Fibroblast of lung (primary cell): ENCODE measurements at regions not wholly inside any gene's neighbourhood (a gene's known extent, or its start where the extent isn't known, plus 50 kb on each side); places are given as distances from the start of the nearest gene placed in this dataset.

Experiments used
- DNase-seq, 2 donors: peaks; one replicate each; pipeline versions ENCODE4 v3.0.0 to v3.0.0-alpha.2; 2010; ENCODE audit warnings: low read depth in 2 of 2
- H2AFZ ChIP-seq: 2 replicates; pipeline ENCODE4 v1.5.1; 2012; ENCODE audit warnings: low read length, control low read depth, inconsistent platforms
- H3K27ac ChIP-seq: 2 replicates; pipeline ENCODE4 v1.5.1; 2011; ENCODE audit warnings: low read length, control low read depth; ENCODE audit not compliant: insufficient read depth
- H3K27me3 ChIP-seq: 2 replicates; pipeline ENCODE4 v1.5.1; 2011; ENCODE audit warnings: mild to moderate bottlenecking, low read length; ENCODE audit not compliant: control insufficient read depth, insufficient read depth
- H3K36me3 ChIP-seq: 2 replicates; pipeline ENCODE4 v1.5.1; 2011; ENCODE audit warnings: low read length; ENCODE audit not compliant: control insufficient read depth, insufficient read depth
- H3K4me1 ChIP-seq: 2 replicates; pipeline ENCODE4 v1.5.1; 2011; ENCODE audit warnings: low read length; ENCODE audit not compliant: control insufficient read depth, insufficient read depth; ENCODE audit errors: extremely low read depth
- H3K4me2 ChIP-seq: 2 replicates; pipeline ENCODE4 v1.5.1; 2011; ENCODE audit warnings: low read length, control low read depth; ENCODE audit not compliant: insufficient read depth; ENCODE audit errors: extremely low read depth
- H3K4me3 ChIP-seq, 4 experiments: fragments of 200-600 bp in 1 of 4; sonication (generic) in 1 of 4; replicated peaks in 1 of 4; 2 replicates each; pipeline ENCODE4 v1.5.1; 2011 to 2016; ENCODE audit warnings: low read length in 4 of 4, low read depth in 3 of 4, mild to moderate bottlenecking in 3 of 4, control low read depth in 2 of 4, inconsistent platforms in 1 of 4, mixed read lengths in 1 of 4; ENCODE audit not compliant: insufficient read depth in 1 of 4; ENCODE audit errors: control extremely low read depth in 1 of 4
- H3K79me2 ChIP-seq: 2 replicates; pipeline ENCODE4 v1.5.1; 2012; ENCODE audit warnings: mild to moderate bottlenecking, low read length, inconsistent platforms; ENCODE audit not compliant: control insufficient read depth, insufficient read depth
- H3K9ac ChIP-seq: 2 replicates; pipeline ENCODE4 v1.5.1; 2011; ENCODE audit warnings: mild to moderate bottlenecking, low read length, control low read depth; ENCODE audit not compliant: insufficient read depth
- H3K9me3 ChIP-seq: 2 replicates; pipeline ENCODE4 v1.5.1; 2012; ENCODE audit warnings: low read depth, low read length; ENCODE audit not compliant: control insufficient read depth, insufficient read depth
- H4K20me1 ChIP-seq: 2 replicates; pipeline ENCODE4 v1.5.1; 2011; ENCODE audit warnings: low read length; ENCODE audit not compliant: control insufficient read depth, insufficient read depth; ENCODE audit errors: extremely low read depth
- CTCF ChIP-seq, 2 donors: IDR thresholded peaks in 1 of 2; conservative IDR thresholded peaks in 1 of 2; 1 replicate in 1 of 2; 2 replicates in 1 of 2; pipeline ENCODE4 v1.5.1; 2011 to 2012; ENCODE audit warnings: low read length in 2 of 2, control low read depth in 1 of 2, inconsistent platforms in 1 of 2, low read depth in 1 of 2, mild to moderate bottlenecking in 1 of 2
- EZH2 ChIP-seq: IDR thresholded peaks from 2 replicates; pipeline ENCODE4 v1.5.1; 2012; ENCODE audit warnings: low read length, control low read depth, mild to moderate bottlenecking; ENCODE audit errors: missing control alignments

- Histone ChIP-seq H3K4me2 (peak overlapping the region; percentile 59), H3K27ac (no peak overlapping the region), H3K4me1 (peaks cover 8% of the 10 kb centered on the region), H3K9ac (no peak overlapping the region), H3K27me3 (no peaks in the 10 kb centered on the region), H3K9me3 (no peaks in the 10 kb centered on the region), H4K20me1 (no peaks in the 10 kb centered on the region), H3K4me3 (peak overlapping the region in 2 of 4 experiments; percentile 2 to 11), H3K79me2 (no peaks in the 10 kb centered on the region), H2AFZ (no peak overlapping the region), H3K36me3 (no peaks in the 10 kb centered on the region)
- peak; percentile 71 to 79 for DNase-seq
- TF ChIP-seq CTCF (conservative IDR thresholded peaks at IDR 0.05 in 1 of 2, IDR thresholded peaks at IDR 0.05 in 1 of 2; ENCODE audit: low read depth in 1 of 2, low read length in 2 of 2) (no peak), EZH2 (no peak)
Observed at GRCh38 chr4:19831644-19832285, 419.9 kb upstream of the SLIT2 start.

GRCh38 chr4:19829101-19829500, 422.6 kb upstream of the SLIT2 start:
- no peak overlapping the region for H3K4me2 ChIP-seq
- no peak overlapping the region for H2AFZ ChIP-seq
- H3K27ac ChIP-seq = no peak overlapping the region
- TF ChIP-seq CTCF (conservative IDR thresholded peaks at IDR 0.05 in 1 of 2, IDR thresholded peaks at IDR 0.05 in 1 of 2; ENCODE audit: low read depth in 1 of 2, low read length in 2 of 2) (no peak), EZH2 (no peak)
- H3K4me3 ChIP-seq = no peak overlapping the region
- H3K79me2 ChIP-seq = no peaks in the 10 kb centered on the region
- H3K36me3 ChIP-seq = no peaks in the 10 kb centered on the region
- peaks cover 8% of the 10 kb centered on the region for H3K4me1 ChIP-seq
- DNase-seq = peak in 1 of 2 donors; percentile 28
- H3K9me3 ChIP-seq = no peaks in the 10 kb centered on the region
- no peaks in the 10 kb centered on the region for H4K20me1 ChIP-seq
- H3K27me3 ChIP-seq = no peaks in the 10 kb centered on the region
- no peak overlapping the region for H3K9ac ChIP-seq

GRCh38 chr4:19823781-19824180, 427.9 kb upstream of the SLIT2 start:
- no peak overlapping the region for H3K27ac ChIP-seq
- no peak for DNase-seq
- no peaks in the 10 kb centered on the region for H3K79me2 ChIP-seq
- TF ChIP-seq CTCF (conservative IDR thresholded peaks at IDR 0.05 in 1 of 2, IDR thresholded peaks at IDR 0.05 in 1 of 2; ENCODE audit: low read depth in 1 of 2, low read length in 2 of 2) (no peak), EZH2 (no peak)
- H3K4me1 ChIP-seq = no peaks in the 10 kb centered on the region
- no peaks in the 10 kb centered on the region for H3K9me3 ChIP-seq
- H3K4me3 ChIP-seq = no peak overlapping the region
- no peaks in the 10 kb centered on the region for H3K36me3 ChIP-seq
- no peak overlapping the region for H3K4me2 ChIP-seq
- H3K27me3 ChIP-seq = no peaks in the 10 kb centered on the region
- no peak overlapping the region for H3K9ac ChIP-seq
- H4K20me1 ChIP-seq = no peaks in the 10 kb centered on the region
- H2AFZ ChIP-seq = no peak overlapping the region
